Stomach (tissue), 4 donors: ENCODE measurements at regions not wholly inside any gene's neighbourhood (a gene's known extent, or its start where the extent isn't known, plus 50 kb on each side); places are given as distances from the start of the nearest gene placed in this dataset.
"Not testable (repeated sequence)": the region's sequence is repeated elsewhere in the genome, so short reads cannot be mapped to it uniquely, and the experiment has no call there.

ENCODE experiments used
- CTCF ChIP-seq, 7 experiments: fragments of 450-650 bp in 4 of 7; fragments of 200-600 bp in 3 of 7; sonication (generic) in 3 of 7; IDR thresholded peaks; one replicate each; pipeline ENCODE4 v1.5.1; 2016 to 2019; ENCODE audit warnings: antibody characterized with exemption in 7 of 7, control low read depth in 2 of 7, mild to moderate bottlenecking in 1 of 7
- POLR2A ChIP-seq, 4 donors: fragments of 450-650 bp; IDR thresholded peaks; one replicate each; pipeline ENCODE4 v1.6.1; 2016; ENCODE audit warnings: antibody characterized with exemption in 4 of 4, control low read depth in 2 of 4, mild to moderate bottlenecking in 1 of 4, moderate library complexity in 1 of 4
- POLR2AphosphoS5 ChIP-seq, 3 donors: sonication (generic); formaldehyde crosslinking; IDR thresholded peaks; one replicate each; pipeline ENCODE4 v1.6.1; 2016; ENCODE audit warnings: antibody characterized with exemption in 3 of 3

- not testable (repeated sequence) for TF ChIP-seq CTCF, POLR2AphosphoS5, POLR2A (IDR thresholded peaks at IDR 0.05)
Observed at GRCh38 chr11:69952229-69952975, 125.7 kb upstream of the ANO1 start.
